ENCODE measurements at regions not wholly inside any gene's neighbourhood (a gene's known extent, or its start where the extent isn't known, plus 50 kb on each side); places are given as distances from the start of the nearest gene placed in this dataset.

DNA sequence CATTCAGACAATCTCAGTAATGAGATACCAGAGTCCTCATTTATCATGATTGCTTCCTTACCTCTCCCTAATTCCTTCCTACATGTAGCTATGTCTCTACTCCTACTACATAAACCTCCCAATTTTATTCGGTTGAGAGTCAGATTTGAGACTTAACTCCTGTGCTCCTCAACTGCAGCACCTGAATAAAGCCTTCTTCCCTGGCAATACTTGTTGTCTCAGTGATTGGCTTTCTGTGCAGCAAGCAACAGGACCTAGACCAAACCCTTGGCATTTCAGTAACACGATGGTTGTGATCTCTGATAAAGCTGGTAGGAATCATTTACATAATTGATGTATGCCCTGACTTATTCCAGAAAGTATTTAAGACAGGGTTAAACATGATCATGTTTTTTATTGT, 106.7 kb upstream of the NANOGP8 start:
- Mint-ChIP-seq H3K4me1 (ENCODE audit: unreplicated experiment) (no peaks in the 10 kb centered on the region), H3K27ac (ENCODE audit: unreplicated experiment) (no peak overlapping the region), H3K9me3 (ENCODE audit: unreplicated experiment) (peaks cover 13% of the 10 kb centered on the region), H3K36me3 (ENCODE audit: low read depth, unreplicated experiment) (peaks cover 20% of the 10 kb centered on the region), H3K27me3 (ENCODE audit: unreplicated experiment) (no peaks in the 10 kb centered on the region), H3K4me3 (ENCODE audit: unreplicated experiment) (no peak overlapping the region)
- no peak for TF ChIP-seq CTCF (IDR thresholded peaks at IDR 0.05; ENCODE audit: unreplicated experiment)
- DNase-seq (ENCODE audit: low spot score): no peak

DNA sequence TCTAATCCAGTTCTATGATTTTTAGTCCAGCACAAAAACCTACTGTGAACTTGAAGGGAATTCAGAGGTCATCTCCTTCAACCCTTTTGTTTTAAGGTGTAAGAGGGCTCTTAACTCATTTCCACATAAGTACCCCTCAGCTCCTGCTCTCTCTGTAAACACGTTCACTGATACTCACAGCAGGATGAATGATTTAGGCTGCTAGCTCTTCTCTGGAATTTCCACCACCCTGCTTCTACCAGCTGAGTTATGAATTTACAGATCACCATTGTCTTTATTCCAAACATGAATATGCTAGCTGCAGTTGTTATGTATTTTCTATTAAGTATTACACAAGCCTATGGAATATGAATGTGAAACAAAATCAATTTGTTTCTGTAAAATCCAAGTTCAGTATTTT, 101.3 kb upstream of the NANOGP8 start:
- peaks cover 3% of the 10 kb centered on the region for H3K4me1 Mint-ChIP-seq (ENCODE audit: unreplicated experiment)
- no peak for TF ChIP-seq CTCF (IDR thresholded peaks at IDR 0.05; ENCODE audit: unreplicated experiment)
- no peak overlapping the region for H3K4me3 Mint-ChIP-seq (ENCODE audit: unreplicated experiment)
- peaks cover 3% of the 10 kb centered on the region for H3K9me3 Mint-ChIP-seq (ENCODE audit: unreplicated experiment)
- H3K27ac Mint-ChIP-seq (ENCODE audit: unreplicated experiment): no peak overlapping the region
- peaks cover 16% of the 10 kb centered on the region for H3K36me3 Mint-ChIP-seq (ENCODE audit: low read depth, unreplicated experiment)
- no peak for DNase-seq (ENCODE audit: low spot score)
- H3K27me3 Mint-ChIP-seq (ENCODE audit: unreplicated experiment): no peaks in the 10 kb centered on the region

GRCh38 chr15:35184646-35185045, 99.6 kb upstream of the NANOGP8 start:
- TF ChIP-seq CTCF (IDR thresholded peaks at IDR 0.05; ENCODE audit: unreplicated experiment): no peak
- Mint-ChIP-seq H3K36me3 (ENCODE audit: low read depth, unreplicated experiment) (peaks cover 3% of the 10 kb centered on the region), H3K4me1 (ENCODE audit: unreplicated experiment) (peaks cover 3% of the 10 kb centered on the region), H3K27me3 (ENCODE audit: unreplicated experiment) (no peaks in the 10 kb centered on the region), H3K4me3 (ENCODE audit: unreplicated experiment) (no peak overlapping the region), H3K9me3 (ENCODE audit: unreplicated experiment) (no peaks in the 10 kb centered on the region), H3K27ac (ENCODE audit: unreplicated experiment) (no peak overlapping the region)
- DNase-seq (ENCODE audit: low spot score): no peak

GRCh38 chr15:35182841-35183479, 97.9 kb upstream of the NANOGP8 start:
- TF ChIP-seq CTCF (IDR thresholded peaks at IDR 0.05; ENCODE audit: unreplicated experiment): no peak
- Mint-ChIP-seq H3K27me3 (ENCODE audit: unreplicated experiment) (no peaks in the 10 kb centered on the region), H3K27ac (ENCODE audit: unreplicated experiment) (no peak overlapping the region), H3K4me3 (ENCODE audit: unreplicated experiment) (no peak overlapping the region), H3K4me1 (ENCODE audit: unreplicated experiment) (peaks cover 3% of the 10 kb centered on the region), H3K9me3 (ENCODE audit: unreplicated experiment) (no peaks in the 10 kb centered on the region), H3K36me3 (ENCODE audit: low read depth, unreplicated experiment) (no peaks in the 10 kb centered on the region)
- no peak for DNase-seq (ENCODE audit: low spot score)

GRCh38 chr15:35181538-35181937, 96.4 kb upstream of the NANOGP8 start:
- Mint-ChIP-seq H3K4me3 (ENCODE audit: unreplicated experiment) (no peak overlapping the region), H3K27ac (ENCODE audit: unreplicated experiment) (no peak overlapping the region), H3K4me1 (ENCODE audit: unreplicated experiment) (peaks cover 3% of the 10 kb centered on the region), H3K27me3 (ENCODE audit: unreplicated experiment) (peaks cover 2% of the 10 kb centered on the region), H3K36me3 (ENCODE audit: low read depth, unreplicated experiment) (no peaks in the 10 kb centered on the region), H3K9me3 (ENCODE audit: unreplicated experiment) (no peaks in the 10 kb centered on the region)
- no peak for DNase-seq (ENCODE audit: low spot score)
- TF ChIP-seq CTCF (IDR thresholded peaks at IDR 0.05; ENCODE audit: unreplicated experiment): no peak
